Esophagus squamous epithelium (tissue), 4 donors: ENCODE measurements at regions not wholly inside any gene's neighbourhood (a gene's known extent, or its start where the extent isn't known, plus 50 kb on each side); places are given as distances from the start of the nearest gene placed in this dataset.

Experiments used
- POLR2A ChIP-seq, 4 donors: fragments of 450-650 bp; IDR thresholded peaks; one replicate each; pipeline ENCODE4 v1.6.1; 2017; ENCODE audit warnings: antibody characterized with exemption in 4 of 4, mild to moderate bottlenecking in 4 of 4, moderate library complexity in 3 of 4
- TF ChIP-seq, protein P1 (sequence below), 6 experiments: fragments of 450-650 bp in 4 of 6; fragments of 200-600 bp in 2 of 6; sonication (generic) in 2 of 6; IDR thresholded peaks; one replicate each; pipeline ENCODE4 v1.5.1; 2016 to 2019; ENCODE audit warnings: antibody characterized with exemption in 6 of 6, mild to moderate bottlenecking in 4 of 6, moderate library complexity in 4 of 6

DNA sequence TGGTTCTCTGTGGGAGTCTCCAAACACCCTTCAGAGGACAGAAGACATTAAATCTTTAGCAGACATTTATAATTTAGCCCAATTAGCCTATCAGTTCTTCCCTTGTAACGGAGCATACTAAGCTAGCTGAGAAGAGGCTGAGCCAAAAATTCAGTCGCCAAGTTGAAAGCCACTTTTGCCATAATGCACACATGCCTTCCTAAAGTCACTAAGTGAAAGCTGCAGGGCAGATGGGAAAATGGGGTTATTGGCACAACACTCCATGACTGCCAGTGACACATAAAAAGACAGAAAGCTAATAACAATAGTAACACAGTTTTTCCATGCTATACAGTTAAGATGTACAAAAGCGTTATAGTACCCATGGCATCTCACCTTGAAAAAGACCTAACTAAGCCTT lies 176.2 kb downstream of the DIRAS2 start:
- no peak for TF ChIP-seq POLR2A (IDR thresholded peaks at IDR 0.05)
- TF ChIP-seq, protein P1, sequence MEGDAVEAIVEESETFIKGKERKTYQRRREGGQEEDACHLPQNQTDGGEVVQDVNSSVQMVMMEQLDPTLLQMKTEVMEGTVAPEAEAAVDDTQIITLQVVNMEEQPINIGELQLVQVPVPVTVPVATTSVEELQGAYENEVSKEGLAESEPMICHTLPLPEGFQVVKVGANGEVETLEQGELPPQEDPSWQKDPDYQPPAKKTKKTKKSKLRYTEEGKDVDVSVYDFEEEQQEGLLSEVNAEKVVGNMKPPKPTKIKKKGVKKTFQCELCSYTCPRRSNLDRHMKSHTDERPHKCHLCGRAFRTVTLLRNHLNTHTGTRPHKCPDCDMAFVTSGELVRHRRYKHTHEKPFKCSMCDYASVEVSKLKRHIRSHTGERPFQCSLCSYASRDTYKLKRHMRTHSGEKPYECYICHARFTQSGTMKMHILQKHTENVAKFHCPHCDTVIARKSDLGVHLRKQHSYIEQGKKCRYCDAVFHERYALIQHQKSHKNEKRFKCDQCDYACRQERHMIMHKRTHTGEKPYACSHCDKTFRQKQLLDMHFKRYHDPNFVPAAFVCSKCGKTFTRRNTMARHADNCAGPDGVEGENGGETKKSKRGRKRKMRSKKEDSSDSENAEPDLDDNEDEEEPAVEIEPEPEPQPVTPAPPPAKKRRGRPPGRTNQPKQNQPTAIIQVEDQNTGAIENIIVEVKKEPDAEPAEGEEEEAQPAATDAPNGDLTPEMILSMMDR (IDR thresholded peaks at IDR 0.05): no peak
